Adrenal gland (tissue), 5 donors: ENCODE measurements at regions not wholly inside any gene's neighbourhood (a gene's known extent, or its start where the extent isn't known, plus 50 kb on each side); places are given as distances from the start of the nearest gene placed in this dataset.

ENCODE experiments used
- CTCF ChIP-seq, 6 experiments: fragments of 450-650 bp in 4 of 6; fragments of 200-600 bp in 2 of 6; sonication (generic) in 1 of 6; IDR thresholded peaks; 1 replicate in 5 of 6; 2 replicates in 1 of 6; pipeline versions ENCODE4 v1.5.1 to v1.8.0; 2016 to 2021; ENCODE audit warnings: antibody characterized with exemption in 6 of 6, mild to moderate bottlenecking in 2 of 6, moderate library complexity in 1 of 6
- POLR2A ChIP-seq, 2 donors: fragments of 450-650 bp; IDR thresholded peaks; one replicate each; pipeline ENCODE4 v1.6.1; 2017; ENCODE audit warnings: antibody characterized with exemption in 2 of 2, mild to moderate bottlenecking in 2 of 2, moderate library complexity in 1 of 2
- donor health status: DM: no; HTN: no; CAD: no.

- TF ChIP-seq CTCF (IDR thresholded peaks at IDR 0.05) (no peak), POLR2A (IDR thresholded peaks at IDR 0.05) (no peak)
Observed at GRCh38 chr1:29500651-29501050, 264.3 kb downstream of the PTPRU start.
